ENCODE measurements at regions not wholly inside any gene's neighbourhood (a gene's known extent, or its start where the extent isn't known, plus 50 kb on each side); places are given as distances from the start of the nearest gene placed in this dataset.

- Mint-ChIP-seq H3K4me1 (peaks cover 12% of the 10 kb centered on the region), H3K27me3 (ENCODE audit: low read depth) (no peaks in the 10 kb centered on the region), H3K36me3 (no peaks in the 10 kb centered on the region), H3K9me3 (no peaks in the 10 kb centered on the region), H3K4me3 (no peak overlapping the region), H3K27ac (no peak overlapping the region)
- no peak for DNase-seq (ENCODE audit: low spot score in 2 of 2, unreplicated experiment in 2 of 2)
- TF ChIP-seq CTCF (IDR thresholded peaks at IDR 0.05; ENCODE audit: unreplicated experiment): no peak
These were observed 245.8 kb upstream of the SMIM31 start for GRCh38 chr4:164508097-164508496.

GRCh38 chr4:164508771-164509170 is 245.2 kb upstream of the SMIM31 start:
- Mint-ChIP-seq H3K36me3 (no peaks in the 10 kb centered on the region), H3K4me1 (peaks cover 12% of the 10 kb centered on the region), H3K27me3 (ENCODE audit: low read depth) (no peaks in the 10 kb centered on the region), H3K27ac (no peak overlapping the region), H3K4me3 (no peak overlapping the region), H3K9me3 (no peaks in the 10 kb centered on the region)
- DNase-seq (ENCODE audit: low spot score in 2 of 2, unreplicated experiment in 2 of 2): no peak
- TF ChIP-seq CTCF (IDR thresholded peaks at IDR 0.05; ENCODE audit: unreplicated experiment): no peak

GRCh38 chr4:164509951-164510350 is 244.0 kb upstream of the SMIM31 start:
- no peaks in the 10 kb centered on the region for H3K27me3 Mint-ChIP-seq (ENCODE audit: low read depth)
- H3K36me3 Mint-ChIP-seq: no peaks in the 10 kb centered on the region
- H3K27ac Mint-ChIP-seq: no peak overlapping the region
- DNase-seq (ENCODE audit: low spot score in 2 of 2, unreplicated experiment in 2 of 2): no peak
- H3K4me1 Mint-ChIP-seq: peaks cover 12% of the 10 kb centered on the region
- H3K4me3 Mint-ChIP-seq: no peak overlapping the region
- no peak for TF ChIP-seq CTCF (IDR thresholded peaks at IDR 0.05; ENCODE audit: unreplicated experiment)
- no peaks in the 10 kb centered on the region for H3K9me3 Mint-ChIP-seq

- Mint-ChIP-seq H3K9me3 (peaks cover 11% of the 10 kb centered on the region), H3K4me1 (peaks cover 6% of the 10 kb centered on the region), H3K4me3 (no peak overlapping the region), H3K27me3 (ENCODE audit: low read depth) (no peaks in the 10 kb centered on the region), H3K36me3 (no peaks in the 10 kb centered on the region), H3K27ac (no peak overlapping the region)
- no peak for TF ChIP-seq CTCF (IDR thresholded peaks at IDR 0.05; ENCODE audit: unreplicated experiment)
- DNase-seq (ENCODE audit: low spot score in 2 of 2, unreplicated experiment in 2 of 2): no peak
These were observed 241.8 kb upstream of the SMIM31 start for GRCh38 chr4:164512124-164512523.

- no peaks in the 10 kb centered on the region for H3K4me1 Mint-ChIP-seq
- H3K9me3 Mint-ChIP-seq: peaks cover 14% of the 10 kb centered on the region
- no peaks in the 10 kb centered on the region for H3K36me3 Mint-ChIP-seq
- no peaks in the 10 kb centered on the region for H3K27me3 Mint-ChIP-seq (ENCODE audit: low read depth)
- H3K4me3 Mint-ChIP-seq: no peak overlapping the region
- TF ChIP-seq CTCF (IDR thresholded peaks at IDR 0.05; ENCODE audit: unreplicated experiment): no peak
- DNase-seq (ENCODE audit: low spot score in 2 of 2, unreplicated experiment in 2 of 2): no peak
- H3K27ac Mint-ChIP-seq: no peak overlapping the region
These were observed 239.2 kb upstream of the SMIM31 start for GRCh38 chr4:164514765-164515164.

- H3K27ac Mint-ChIP-seq: no peak overlapping the region
- H3K27me3 Mint-ChIP-seq (ENCODE audit: low read depth): no peaks in the 10 kb centered on the region
- DNase-seq (ENCODE audit: low spot score in 2 of 2, unreplicated experiment in 2 of 2): no peak
- H3K36me3 Mint-ChIP-seq: no peaks in the 10 kb centered on the region
- no peaks in the 10 kb centered on the region for H3K9me3 Mint-ChIP-seq
- TF ChIP-seq CTCF (IDR thresholded peaks at IDR 0.05; ENCODE audit: unreplicated experiment): no peak
- H3K4me1 Mint-ChIP-seq: peaks cover 12% of the 10 kb centered on the region
- H3K4me3 Mint-ChIP-seq: no peak overlapping the region
These were observed 229.1 kb upstream of the SMIM31 start for GRCh38 chr4:164524789-164525188.
